SK-N-SH (cell line): ENCODE measurements at regions not wholly inside any gene's neighbourhood (a gene's known extent, or its start where the extent isn't known, plus 50 kb on each side); places are given as distances from the start of the nearest gene placed in this dataset.

Experiments
- CTCF ChIA-PET: fragments of 300-600, 350-600 bp; formaldehyde crosslinking; extraction: SDS; loops from one replicate; lab custom pipeline; 2021; lab: Yijun Ruan, JAX
- POLR2A ChIA-PET: fragments of 350-600 bp; sonication (Branson Sonifier 250); formaldehyde crosslinking; extraction: SDS; loops from one replicate; lab custom pipeline; 2020; ENCODE audit warnings: antibody characterized with exemption, inconsistent platforms; lab: Yijun Ruan, JAX
- DNase-seq: peaks from one replicate; pipeline ENCODE4 v3.0.0; 2012
- H2AFZ ChIP-seq: fragments of 200-600 bp; sonication (generic); 2 replicates; pipeline ENCODE4 v1.8.1; 2016; ENCODE audit warnings: antibody characterized with exemption, mild to moderate bottlenecking, low read depth
- H3F3A ChIP-seq: fragments of 200-600 bp; sonication (generic); replicated peaks from 2 replicates; pipeline ENCODE3; 2016; ENCODE audit warnings: antibody characterized with exemption, mild to moderate bottlenecking; ENCODE audit not compliant: insufficient read depth
- H3K27ac ChIP-seq, 2 experiments: fragments of 200-500 bp in 1 of 2; fragments of 200-600 bp in 1 of 2; sonication (Bioruptor generic) in 1 of 2; sonication (generic), shearing (Covaris generic) in 1 of 2; 2 replicates each; pipeline versions ENCODE4 v1.5.1 to v1.6.1; 2014 to 2016; ENCODE audit warnings: low read depth in 2 of 2, inconsistent platforms in 1 of 2, low read length in 1 of 2, mild to moderate bottlenecking in 1 of 2, mixed read lengths in 1 of 2
- H3K27me3 ChIP-seq: fragments of 200-600 bp; sonication (generic), shearing (Covaris generic); 2 replicates; pipeline ENCODE4 v1.6.1; 2016; ENCODE audit warnings: mixed run types; ENCODE audit not compliant: insufficient read depth
- H3K36me3 ChIP-seq, 2 experiments: fragments of 200-500 bp in 1 of 2; fragments of 200-600 bp in 1 of 2; sonication (Bioruptor generic) in 1 of 2; sonication (generic) in 1 of 2; replicated peaks in 1 of 2; 2 replicates each; pipeline versions ENCODE3 to v1.5.1; 2014 to 2016; ENCODE audit warnings: low read length in 1 of 2, mild to moderate bottlenecking in 1 of 2; ENCODE audit not compliant: insufficient read depth in 2 of 2, control insufficient read depth in 1 of 2
- H3K4me1 ChIP-seq, 2 experiments: fragments of 200-500 bp in 1 of 2; fragments of 200-600 bp in 1 of 2; sonication (Bioruptor generic) in 1 of 2; sonication (generic), shearing (Covaris generic) in 1 of 2; 2 replicates each; pipeline versions ENCODE4 v1.5.1 to v1.6.1; 2014 to 2016; ENCODE audit warnings: low read depth in 1 of 2, low read length in 1 of 2, mixed run types in 1 of 2; ENCODE audit not compliant: insufficient read depth in 2 of 2, control insufficient read depth in 1 of 2
- H3K4me2 ChIP-seq: fragments of 200-600 bp; sonication (generic), shearing (Covaris generic); 2 replicates; pipeline ENCODE4 v1.6.1; 2017; ENCODE audit warnings: mixed run types
- H3K4me3 ChIP-seq, 2 experiments: fragments of 200-500 bp in 1 of 2; fragments of 200-600 bp in 1 of 2; sonication (Bioruptor generic) in 1 of 2; sonication (generic), shearing (Covaris generic) in 1 of 2; 2 replicates each; pipeline versions ENCODE4 v1.5.1 to v1.8.1; 2014 to 2016; ENCODE audit warnings: low read depth in 2 of 2, inconsistent platforms in 1 of 2, low read length in 1 of 2, mild to moderate bottlenecking in 1 of 2, mixed read lengths in 1 of 2, moderate library complexity in 1 of 2
- H3K79me2 ChIP-seq: fragments of 200-600 bp; sonication (generic); 2 replicates; pipeline ENCODE4 v1.8.1; 2017; ENCODE audit warnings: mild to moderate bottlenecking; ENCODE audit not compliant: insufficient read depth
- H3K9ac ChIP-seq: fragments of 200-600 bp; sonication (generic); 2 replicates; pipeline ENCODE4 v1.6.1; 2017; ENCODE audit warnings: mixed run types
- H3K9me2 ChIP-seq: fragments of 200-600 bp; sonication (generic); 2 replicates; pipeline ENCODE4 v1.6.1; 2017; ENCODE audit warnings: mixed run types
- H3K9me3 ChIP-seq: fragments of 200-600 bp; sonication (generic); 2 replicates; pipeline ENCODE4 v1.6.1; 2017; ENCODE audit warnings: mixed run types, mild to moderate bottlenecking, moderate library complexity
- H4K20me1 ChIP-seq: fragments of 200-600 bp; sonication (generic); 2 replicates; pipeline ENCODE4 v1.6.1; 2017; ENCODE audit warnings: mild to moderate bottlenecking, mixed run types; ENCODE audit not compliant: insufficient read depth
- CHD2 ChIP-seq: fragments of 150-350 bp; IDR thresholded peaks from 2 replicates; pipeline ENCODE4 v1.6.1; 2018; ENCODE audit warnings: low read length; ENCODE audit not compliant: partially characterized antibody
- EZH2phosphoT487 ChIP-seq: fragments of 200-600 bp; sonication (generic); IDR thresholded peaks from 2 replicates; pipeline ENCODE4 v1.6.1; 2017; ENCODE audit warnings: low read depth, mixed run types, mild to moderate bottlenecking, antibody characterized with exemption, moderate library complexity, borderline replicate concordance
- FOXJ3 ChIP-seq: sonication (generic); formaldehyde crosslinking; IDR thresholded peaks from 2 replicates; pipeline ENCODE4 v1.5.1; 2020; ENCODE audit warnings: mild to moderate bottlenecking, missing genetic modification reagents
- FOXM1 ChIP-seq: IDR thresholded peaks from 2 replicates; pipeline ENCODE4 v1.4.0; 2012; ENCODE audit warnings: low read depth, mild to moderate bottlenecking
- GABPA ChIP-seq: IDR thresholded peaks from 2 replicates; pipeline ENCODE4 v1.4.0; 2012; ENCODE audit warnings: low read depth, mild to moderate bottlenecking
- GATA2 ChIP-seq: sonication (generic); formaldehyde crosslinking; IDR thresholded peaks from 2 replicates; pipeline ENCODE4 v1.5.0; 2020; ENCODE audit warnings: mild to moderate bottlenecking, missing genetic modification reagents
- JUND ChIP-seq: IDR thresholded peaks from 2 replicates; pipeline ENCODE4 v1.4.0; 2012
- MAX ChIP-seq: IDR thresholded peaks from 2 replicates; pipeline ENCODE4 v1.4.0; 2012; ENCODE audit warnings: low read depth
- MEF2A ChIP-seq: IDR thresholded peaks from 2 replicates; pipeline ENCODE4 v1.4.0; 2012; ENCODE audit warnings: low read depth, borderline replicate concordance
- MXI1 ChIP-seq: IDR thresholded peaks from 2 replicates; pipeline ENCODE4 v1.6.1; 2012; ENCODE audit warnings: mild to moderate bottlenecking, low read depth, low read length, improper control_type of control experiment
- NFIC ChIP-seq: IDR thresholded peaks from 2 replicates; pipeline ENCODE4 v1.4.0; 2012; ENCODE audit warnings: borderline replicate concordance
- NRF1 ChIP-seq: IDR thresholded peaks from 2 replicates; pipeline ENCODE4 v1.6.1; 2012; ENCODE audit warnings: low read depth, mild to moderate bottlenecking, low read length
- RFX5 ChIP-seq: IDR thresholded peaks from 2 replicates; pipeline ENCODE4 v1.6.1; 2012; ENCODE audit warnings: mild to moderate bottlenecking, improper control_type of control experiment, low read length
- TAF1 ChIP-seq: IDR thresholded peaks from 2 replicates; pipeline ENCODE4 v1.6.1; 2012; ENCODE audit warnings: low read depth, mild to moderate bottlenecking, low read length, moderate library complexity, borderline replicate concordance
- TCF12 ChIP-seq: IDR thresholded peaks from 2 replicates; pipeline ENCODE4 v1.4.0; 2012
- TEAD4 ChIP-seq: IDR thresholded peaks from 2 replicates; pipeline ENCODE4 v1.4.0; 2012; ENCODE audit warnings: mild to moderate bottlenecking, borderline replicate concordance; ENCODE audit not compliant: insufficient read depth
- YY1 ChIP-seq: IDR thresholded peaks from 2 replicates; pipeline ENCODE4 v1.4.0; 2012; ENCODE audit warnings: low read depth, mild to moderate bottlenecking
- WGBS: methylation state at CpG from one replicate; pipeline ENCODE4 v1.1.6; 2017; ENCODE audit warnings: low lambda C conversion rate; 5-methylcytosine and 5-hydroxymethylcytosine counted together
- TF ChIP-seq, protein P1 (sequence below): fragments of 200-600 bp; sonication (generic); IDR thresholded peaks from 2 replicates; pipeline ENCODE4 v1.6.1; 2017; ENCODE audit warnings: antibody characterized with exemption, mild to moderate bottlenecking, moderate library complexity
- TF ChIP-seq, protein P2 (sequence below): IDR thresholded peaks from 2 replicates; pipeline ENCODE4 v1.4.0; 2012; ENCODE audit warnings: low read depth, borderline replicate concordance
- TF ChIP-seq, protein P3 (sequence below): fragments of 150-350 bp; IDR thresholded peaks from 2 replicates; pipeline ENCODE4 v1.6.1; 2017; ENCODE audit warnings: antibody characterized with exemption, low read length, low read depth, borderline replicate concordance

- no peak for TF ChIP-seq RFX5
- no peak for TF ChIP-seq MAX
- TF ChIP-seq GABPA = no peak
- no peak for TF ChIP-seq NFIC
- TF ChIP-seq CHD2 = no peak
- TF ChIP-seq TEAD4 = no peak
- no peak for TF ChIP-seq EZH2phosphoT487
- TF ChIP-seq MXI1 = no peak
- TF ChIP-seq, protein P1, sequence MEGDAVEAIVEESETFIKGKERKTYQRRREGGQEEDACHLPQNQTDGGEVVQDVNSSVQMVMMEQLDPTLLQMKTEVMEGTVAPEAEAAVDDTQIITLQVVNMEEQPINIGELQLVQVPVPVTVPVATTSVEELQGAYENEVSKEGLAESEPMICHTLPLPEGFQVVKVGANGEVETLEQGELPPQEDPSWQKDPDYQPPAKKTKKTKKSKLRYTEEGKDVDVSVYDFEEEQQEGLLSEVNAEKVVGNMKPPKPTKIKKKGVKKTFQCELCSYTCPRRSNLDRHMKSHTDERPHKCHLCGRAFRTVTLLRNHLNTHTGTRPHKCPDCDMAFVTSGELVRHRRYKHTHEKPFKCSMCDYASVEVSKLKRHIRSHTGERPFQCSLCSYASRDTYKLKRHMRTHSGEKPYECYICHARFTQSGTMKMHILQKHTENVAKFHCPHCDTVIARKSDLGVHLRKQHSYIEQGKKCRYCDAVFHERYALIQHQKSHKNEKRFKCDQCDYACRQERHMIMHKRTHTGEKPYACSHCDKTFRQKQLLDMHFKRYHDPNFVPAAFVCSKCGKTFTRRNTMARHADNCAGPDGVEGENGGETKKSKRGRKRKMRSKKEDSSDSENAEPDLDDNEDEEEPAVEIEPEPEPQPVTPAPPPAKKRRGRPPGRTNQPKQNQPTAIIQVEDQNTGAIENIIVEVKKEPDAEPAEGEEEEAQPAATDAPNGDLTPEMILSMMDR = no peak
- TF ChIP-seq TCF12 = no peak
- TF ChIP-seq, protein P2, sequence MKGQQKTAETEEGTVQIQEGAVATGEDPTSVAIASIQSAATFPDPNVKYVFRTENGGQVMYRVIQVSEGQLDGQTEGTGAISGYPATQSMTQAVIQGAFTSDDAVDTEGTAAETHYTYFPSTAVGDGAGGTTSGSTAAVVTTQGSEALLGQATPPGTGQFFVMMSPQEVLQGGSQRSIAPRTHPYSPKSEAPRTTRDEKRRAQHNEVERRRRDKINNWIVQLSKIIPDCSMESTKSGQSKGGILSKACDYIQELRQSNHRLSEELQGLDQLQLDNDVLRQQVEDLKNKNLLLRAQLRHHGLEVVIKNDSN = no peak
- no peak for TF ChIP-seq MEF2A
- no peak for TF ChIP-seq FOXJ3
- no peak for TF ChIP-seq NRF1
- TF ChIP-seq YY1 = no peak
- TF ChIP-seq GATA2 (CRISPR knock-in tag) = no peak
- TF ChIP-seq TAF1 = no peak
- TF ChIP-seq, protein P3, sequence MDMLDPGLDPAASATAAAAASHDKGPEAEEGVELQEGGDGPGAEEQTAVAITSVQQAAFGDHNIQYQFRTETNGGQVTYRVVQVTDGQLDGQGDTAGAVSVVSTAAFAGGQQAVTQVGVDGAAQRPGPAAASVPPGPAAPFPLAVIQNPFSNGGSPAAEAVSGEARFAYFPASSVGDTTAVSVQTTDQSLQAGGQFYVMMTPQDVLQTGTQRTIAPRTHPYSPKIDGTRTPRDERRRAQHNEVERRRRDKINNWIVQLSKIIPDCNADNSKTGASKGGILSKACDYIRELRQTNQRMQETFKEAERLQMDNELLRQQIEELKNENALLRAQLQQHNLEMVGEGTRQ = no peak
- TF ChIP-seq FOXM1 = no peak
- no peak for TF ChIP-seq JUND
- Histone ChIP-seq H4K20me1 (no peaks in the 10 kb centered on the region), H3K9me3 (no peaks in the 10 kb centered on the region), H3K27ac (no peak overlapping the region), H3F3A (no peaks in the 10 kb centered on the region), H3K79me2 (no peaks in the 10 kb centered on the region), H3K36me3 (no peaks in the 10 kb centered on the region), H3K9ac (no peak overlapping the region), H3K4me2 (no peak overlapping the region), H3K9me2 (no peaks in the 10 kb centered on the region), H3K4me1 (no peaks in the 10 kb centered on the region), H2AFZ (no peak overlapping the region), H3K27me3 (no peaks in the 10 kb centered on the region), H3K4me3 (no peak overlapping the region)
- ChIA-PET CTCF (no interaction called here), POLR2A (no interaction called here)
- no peak for DNase-seq
- 35% methylated on average over 2 of the region's 2 CpGs for WGBS
Observed at GRCh38 chr2:78175645-78176044, 653.5 kb upstream of the LRRTM4 start.
